ENCODE measurements at regions not wholly inside any gene's neighbourhood (a gene's known extent, or its start where the extent isn't known, plus 50 kb on each side); places are given as distances from the start of the nearest gene placed in this dataset.

GRCh38 chr6:9554323-9554722, 860.6 kb downstream of the TFAP2A start:
- TF ChIP-seq CTCF (conservative IDR thresholded peaks at IDR 0.05; ENCODE audit: low read depth, low read length), result no peak
- no peak for TF ChIP-seq EZH2 (IDR thresholded peaks at IDR 0.05; ENCODE audit: low read length, unreplicated experiment)

Data from PC-3 (cell line).